ENCODE measurements at regions not wholly inside any gene's neighbourhood (a gene's known extent, or its start where the extent isn't known, plus 50 kb on each side); places are given as distances from the start of the nearest gene placed in this dataset.

- no peak for TF ChIP-seq GATA3 (IDR thresholded peaks at IDR 0.05; ENCODE audit: low read depth, low read length)
- TF ChIP-seq GATA2 (IDR thresholded peaks at IDR 0.05; ENCODE audit: low read depth, low read length), result no peak
These were observed 69.0 kb upstream of the OTOS start for GRCh38 chr2:240209493-240209892.

All from SH-SY5Y (cell line).